ENCODE measurements at regions not wholly inside any gene's neighbourhood (a gene's known extent, or its start where the extent isn't known, plus 50 kb on each side); places are given as distances from the start of the nearest gene placed in this dataset.

GRCh38 chr10:4330636-4331035 lies 495.4 kb upstream of the AKR1E2 start:
- no peak for DNase-seq

- no peak for DNase-seq
Measured at GRCh38 chr10:4329225-4329624, 496.8 kb upstream of the AKR1E2 start.

GRCh38 chr10:4326647-4327046 lies 499.4 kb upstream of the AKR1E2 start:
- no peak for DNase-seq

- no peak for DNase-seq
Measured at GRCh38 chr10:4319870-4320367, 506.1 kb upstream of the AKR1E2 start.

- no peak for DNase-seq
Measured at GRCh38 chr10:4316161-4316810, 509.7 kb upstream of the AKR1E2 start.

- DNase-seq = no peak
Measured at GRCh38 chr10:4315551-4315950, 510.5 kb upstream of the AKR1E2 start.

- DNase-seq = no peak
Measured at GRCh38 chr10:4313051-4313450, 513.0 kb upstream of the AKR1E2 start.

- DNase-seq = no peak
Measured at GRCh38 chr10:4312051-4312835, 513.8 kb upstream of the AKR1E2 start.

- DNase-seq = no peak
Measured at GRCh38 chr10:4310172-4310571, 515.8 kb upstream of the AKR1E2 start.

- no peak for DNase-seq
Measured at GRCh38 chr10:4307910-4308309, 518.1 kb upstream of the AKR1E2 start.

GRCh38 chr10:4306871-4307270 lies 519.1 kb upstream of the AKR1E2 start:
- no peak for DNase-seq

- no peak for DNase-seq
Measured at GRCh38 chr10:4303045-4303444, 518.0 kb upstream of the KLF6 start.

- DNase-seq = no peak
Measured at GRCh38 chr10:4301291-4302045, 516.5 kb upstream of the KLF6 start.

GRCh38 chr10:4296161-4296560 lies 511.2 kb upstream of the KLF6 start:
- DNase-seq = no peak

GRCh38 chr10:4294996-4295792 lies 510.2 kb upstream of the KLF6 start:
- no peak for DNase-seq

GRCh38 chr10:4294271-4294670 lies 509.3 kb upstream of the KLF6 start:
- no peak for DNase-seq

- no peak for DNase-seq
Measured at GRCh38 chr10:4291990-4292389, 507.0 kb upstream of the KLF6 start.

- peak in 1 of 2 donors; percentile 2 for DNase-seq
Measured at GRCh38 chr10:4285121-4285520, 500.1 kb upstream of the KLF6 start.

GRCh38 chr10:4283846-4284610 lies 499.0 kb upstream of the KLF6 start:
- DNase-seq = no peak

- DNase-seq = no peak
Measured at GRCh38 chr10:4282496-4282895, 497.5 kb upstream of the KLF6 start.

GRCh38 chr10:4281190-4281825 lies 496.3 kb upstream of the KLF6 start:
- no peak for DNase-seq
